T-helper 2 cell (primary cell): ENCODE measurements at regions not wholly inside any gene's neighbourhood (a gene's known extent, or its start where the extent isn't known, plus 50 kb on each side); places are given as distances from the start of the nearest gene placed in this dataset.

Source experiments
- DNase-seq, 5 experiments: peaks; one replicate each; pipeline versions ENCODE4 v3.0.0 to v3.0.0-alpha.2; 2012 to 2022

DNA sequence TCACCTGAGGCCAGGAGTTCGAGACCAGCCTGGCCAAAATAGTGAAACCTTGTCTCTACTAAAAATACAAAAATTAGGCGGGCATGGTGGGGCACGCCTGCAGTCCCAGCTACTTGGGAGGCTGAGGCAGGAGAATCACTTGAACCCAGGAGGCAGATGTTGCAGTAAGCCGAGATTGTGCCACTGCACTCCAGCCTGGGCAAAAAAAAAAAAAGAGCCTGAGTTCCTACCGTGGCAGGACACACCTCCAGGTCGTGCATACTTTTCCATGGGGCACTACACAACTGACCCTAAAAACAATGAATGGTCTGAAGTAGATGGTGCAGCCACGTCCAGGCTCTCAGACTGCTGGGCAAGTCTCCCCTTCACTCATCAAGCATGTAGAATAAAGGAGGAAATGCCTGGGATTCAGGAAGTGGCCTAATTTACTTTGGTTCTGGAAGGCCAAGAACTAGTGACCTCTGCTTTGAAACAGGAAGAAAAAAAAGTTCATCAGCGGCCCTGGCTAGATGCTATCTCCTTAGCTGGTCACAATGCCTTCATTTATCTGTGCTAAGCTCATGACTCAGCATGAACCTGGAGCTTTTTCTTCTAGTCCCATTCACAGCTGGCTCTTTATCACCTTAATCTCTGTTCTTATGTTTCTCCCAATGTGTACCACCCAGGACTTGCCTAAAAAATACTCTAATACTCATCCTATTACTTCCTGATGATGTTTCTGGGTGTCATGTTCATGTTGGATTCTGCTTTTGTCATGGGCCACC, 55.8 kb upstream of the OR6J1 start:
- DNase-seq, result no peak

- DNase-seq, result no peak
These were observed 52.9 kb upstream of the OXA1L start for GRCh38 chr14:22713631-22713950.

GRCh38 chr14:22715186-22715812, 51.2 kb upstream of the OXA1L start:
- DNase-seq, result peak in 1 of 5 experiments; percentile 20

DNA sequence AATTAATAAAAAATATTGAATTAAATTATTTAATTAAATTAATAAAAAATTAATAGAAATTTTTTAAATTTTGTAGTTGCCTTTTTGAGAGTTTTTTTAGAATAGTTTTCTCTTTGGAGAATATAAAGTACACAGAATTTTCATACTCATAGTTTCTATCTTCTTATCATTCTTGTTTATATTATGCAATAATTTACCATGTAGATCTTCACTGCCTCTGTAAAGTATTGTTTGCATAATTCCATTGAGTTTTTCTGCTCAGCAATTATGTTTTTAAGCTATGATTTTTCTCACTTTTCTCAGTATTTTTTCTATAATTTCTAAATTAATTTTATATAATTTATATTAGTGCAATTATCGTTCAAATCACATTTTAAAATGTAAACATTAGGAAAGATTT, 50.6 kb upstream of the OXA1L start:
- DNase-seq, result no peak
